ENCODE measurements at regions not wholly inside any gene's neighbourhood (a gene's known extent, or its start where the extent isn't known, plus 50 kb on each side); places are given as distances from the start of the nearest gene placed in this dataset.

GRCh38 chr6:56866917-56867522 lies 87.9 kb upstream of the BEND6 start:
- no peaks in the 10 kb centered on the region for H3K36me3 ChIP-seq (ENCODE audit: control insufficient read depth in 4 of 4, insufficient read depth in 4 of 4, low read length in 4 of 4)
- no peak overlapping the region for H3K9ac ChIP-seq (ENCODE audit: insufficient read depth in 1 of 2, low read length in 2 of 2)
- ATAC-seq (ENCODE audit: insufficient read depth, low FRiP score) (no peak), DNase-seq (no peak)
- H3K27me3 ChIP-seq (ENCODE audit: control insufficient read depth in 3 of 3, insufficient read depth in 3 of 3, low read length in 2 of 3) = no peaks in the 10 kb centered on the region
- no peak for TF ChIP-seq CTCF (IDR thresholded peaks at IDR 0.05; ENCODE audit: control extremely low read depth, extremely low read depth)
- H3K4me1 ChIP-seq (ENCODE audit: control insufficient read depth in 5 of 5, insufficient read depth in 5 of 5, low read length in 5 of 5) = peaks cover 0 to 6% (median 0%) of the 10 kb centered on the region in 5 donors
- H3K9me3 ChIP-seq (ENCODE audit: control insufficient read depth in 4 of 4, insufficient read depth in 3 of 4, low read length in 3 of 4) = no peaks in the 10 kb centered on the region
- 93 to 96% methylated on average over 2 of the region's 2 CpGs for WGBS, 2 donors
- no peak overlapping the region for H3K4me3 ChIP-seq
- no peak overlapping the region for H3K27ac ChIP-seq (ENCODE audit: low read depth in 1 of 2, low read length in 1 of 2)

- DNase-seq = no peak
- no peak overlapping the region for H3K27ac ChIP-seq (ENCODE audit: low read depth in 1 of 2, low read length in 1 of 2)
- no peak overlapping the region for H3K4me3 ChIP-seq
- no peaks in the 10 kb centered on the region for H3K27me3 ChIP-seq (ENCODE audit: control insufficient read depth in 3 of 3, insufficient read depth in 3 of 3, low read length in 2 of 3)
- no peak for ATAC-seq (ENCODE audit: insufficient read depth, low FRiP score)
- no peak for TF ChIP-seq CTCF (IDR thresholded peaks at IDR 0.05; ENCODE audit: control extremely low read depth, extremely low read depth)
- H3K9me3 ChIP-seq (ENCODE audit: control insufficient read depth in 4 of 4, insufficient read depth in 3 of 4, low read length in 3 of 4) = no peaks in the 10 kb centered on the region
- no peak overlapping the region for H3K9ac ChIP-seq (ENCODE audit: insufficient read depth in 1 of 2, low read length in 2 of 2)
- H3K4me1 ChIP-seq (ENCODE audit: control insufficient read depth in 5 of 5, insufficient read depth in 5 of 5, low read length in 5 of 5) = peaks cover 0 to 6% (median 0%) of the 10 kb centered on the region in 5 donors
- no peaks in the 10 kb centered on the region for H3K36me3 ChIP-seq (ENCODE audit: control insufficient read depth in 4 of 4, insufficient read depth in 4 of 4, low read length in 4 of 4)
- 96 to 100% methylated on average over 1 of the region's 1 CpG for WGBS, 2 donors
Measured at GRCh38 chr6:56865081-56865875, 89.6 kb upstream of the BEND6 start.

GRCh38 chr6:56864171-56864616 lies 90.7 kb upstream of the BEND6 start:
- Histone ChIP-seq H3K9me3 (ENCODE audit: control insufficient read depth in 4 of 4, insufficient read depth in 3 of 4, low read length in 3 of 4) (no peaks in the 10 kb centered on the region), H3K27me3 (ENCODE audit: control insufficient read depth in 3 of 3, insufficient read depth in 3 of 3, low read length in 2 of 3) (no peaks in the 10 kb centered on the region), H3K27ac (ENCODE audit: low read depth in 1 of 2, low read length in 1 of 2) (no peak overlapping the region), H3K4me1 (ENCODE audit: control insufficient read depth in 5 of 5, insufficient read depth in 5 of 5, low read length in 5 of 5) (peaks cover 0 to 6% (median 0%) of the 10 kb centered on the region in 5 donors), H3K4me3 (no peak overlapping the region), H3K9ac (ENCODE audit: insufficient read depth in 1 of 2, low read length in 2 of 2) (no peak overlapping the region), H3K36me3 (ENCODE audit: control insufficient read depth in 4 of 4, insufficient read depth in 4 of 4, low read length in 4 of 4) (no peaks in the 10 kb centered on the region)
- no peak for TF ChIP-seq CTCF (IDR thresholded peaks at IDR 0.05; ENCODE audit: control extremely low read depth, extremely low read depth)
- 93 to 98% methylated on average over 1 of the region's 1 CpG for WGBS, 2 donors
- no peak for ATAC-seq (ENCODE audit: insufficient read depth, low FRiP score)
- DNase-seq = no peak
